IPS-20b (cell line): ENCODE measurements at regions not wholly inside any gene's neighbourhood (a gene's known extent, or its start where the extent isn't known, plus 50 kb on each side); places are given as distances from the start of the nearest gene placed in this dataset.

Experiments
- H3K27ac ChIP-seq: one replicate; pipeline ENCODE4 v1.5.1; 2013; ENCODE audit warnings: low read length
- H3K27me3 ChIP-seq: 2 replicates; pipeline ENCODE4 v1.6.1; 2013; ENCODE audit warnings: mild to moderate bottlenecking, low read length, inconsistent platforms; ENCODE audit not compliant: insufficient read depth
- H3K36me3 ChIP-seq: 2 replicates; pipeline ENCODE4 v1.6.1; 2013; ENCODE audit warnings: low read depth, mild to moderate bottlenecking, inconsistent platforms, low read length, moderate library complexity; ENCODE audit not compliant: insufficient read depth
- H3K4me1 ChIP-seq: 2 replicates; pipeline ENCODE4 v1.6.1; 2013; ENCODE audit warnings: mild to moderate bottlenecking, control low read depth, inconsistent platforms, low read length, moderate library complexity; ENCODE audit not compliant: insufficient read depth
- H3K4me3 ChIP-seq: 2 replicates; pipeline ENCODE4 v1.5.1; 2013; ENCODE audit warnings: mild to moderate bottlenecking, low read length, inconsistent platforms
- H3K9ac ChIP-seq: 2 replicates; pipeline ENCODE4 v1.6.1; 2013; ENCODE audit warnings: low read depth, mild to moderate bottlenecking, inconsistent platforms, low read length, moderate library complexity
- H3K9me3 ChIP-seq: 2 replicates; pipeline ENCODE4 v1.6.1; 2013; ENCODE audit warnings: mild to moderate bottlenecking, low read depth, low read length, inconsistent platforms; ENCODE audit not compliant: insufficient read depth

DNA sequence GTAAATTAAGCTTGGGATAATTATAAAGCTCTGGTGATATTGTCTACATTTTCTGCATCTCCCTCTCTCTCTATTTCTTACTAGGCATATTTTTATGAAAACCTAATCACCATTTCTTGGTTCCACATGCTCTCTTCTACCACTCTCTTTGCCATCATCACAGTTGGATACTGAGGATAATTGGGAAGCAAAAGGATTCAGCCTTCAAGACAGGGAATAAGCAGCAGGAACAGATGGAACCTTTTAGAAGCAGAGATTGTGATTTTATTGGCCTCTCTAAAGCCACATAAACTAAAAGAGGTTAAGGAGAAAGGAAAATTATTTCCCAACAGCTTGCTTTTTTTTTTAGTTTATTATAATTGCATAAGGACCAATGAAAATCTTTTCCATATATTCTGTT is 226.3 kb upstream of the SPHKAP start:
- Histone ChIP-seq H3K27ac (no peak overlapping the region), H3K9me3 (no peaks in the 10 kb centered on the region), H3K4me1 (no peaks in the 10 kb centered on the region), H3K27me3 (no peaks in the 10 kb centered on the region), H3K4me3 (no peak overlapping the region), H3K36me3 (no peaks in the 10 kb centered on the region), H3K9ac (no peak overlapping the region)

- Histone ChIP-seq H3K27ac (no peak overlapping the region), H3K4me3 (no peak overlapping the region), H3K36me3 (no peaks in the 10 kb centered on the region), H3K27me3 (no peaks in the 10 kb centered on the region), H3K9me3 (peaks cover 25% of the 10 kb centered on the region), H3K4me1 (no peaks in the 10 kb centered on the region), H3K9ac (no peak overlapping the region)
Measured at GRCh38 chr2:228401065-228401912, 219.8 kb upstream of the SPHKAP start.

DNA sequence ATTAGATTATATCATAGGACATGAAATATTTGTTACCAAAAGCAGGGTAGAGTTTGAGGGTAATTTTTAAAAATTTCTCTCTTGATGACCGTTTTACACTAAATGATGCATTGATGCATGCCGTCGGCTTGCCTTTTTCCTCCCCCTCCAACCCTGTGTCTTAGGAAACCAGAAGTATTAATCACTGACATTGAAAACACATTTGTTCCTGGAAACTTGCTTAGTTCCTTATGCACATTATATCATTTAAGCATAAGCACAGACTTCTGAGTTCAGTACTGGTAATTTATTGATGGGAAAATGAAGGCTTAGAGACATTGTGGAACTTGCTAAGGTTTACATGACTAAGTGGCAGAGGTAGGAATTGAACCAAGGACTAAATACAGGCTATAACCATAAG is 206.3 kb upstream of the SPHKAP start:
- Histone ChIP-seq H3K9me3 (no peaks in the 10 kb centered on the region; the same call in none of the 2 replicates), H3K27ac (no peak overlapping the region), H3K36me3 (no peaks in the 10 kb centered on the region), H3K9ac (no peak overlapping the region), H3K4me3 (no peak overlapping the region), H3K4me1 (no peaks in the 10 kb centered on the region), H3K27me3 (no peaks in the 10 kb centered on the region)

DNA sequence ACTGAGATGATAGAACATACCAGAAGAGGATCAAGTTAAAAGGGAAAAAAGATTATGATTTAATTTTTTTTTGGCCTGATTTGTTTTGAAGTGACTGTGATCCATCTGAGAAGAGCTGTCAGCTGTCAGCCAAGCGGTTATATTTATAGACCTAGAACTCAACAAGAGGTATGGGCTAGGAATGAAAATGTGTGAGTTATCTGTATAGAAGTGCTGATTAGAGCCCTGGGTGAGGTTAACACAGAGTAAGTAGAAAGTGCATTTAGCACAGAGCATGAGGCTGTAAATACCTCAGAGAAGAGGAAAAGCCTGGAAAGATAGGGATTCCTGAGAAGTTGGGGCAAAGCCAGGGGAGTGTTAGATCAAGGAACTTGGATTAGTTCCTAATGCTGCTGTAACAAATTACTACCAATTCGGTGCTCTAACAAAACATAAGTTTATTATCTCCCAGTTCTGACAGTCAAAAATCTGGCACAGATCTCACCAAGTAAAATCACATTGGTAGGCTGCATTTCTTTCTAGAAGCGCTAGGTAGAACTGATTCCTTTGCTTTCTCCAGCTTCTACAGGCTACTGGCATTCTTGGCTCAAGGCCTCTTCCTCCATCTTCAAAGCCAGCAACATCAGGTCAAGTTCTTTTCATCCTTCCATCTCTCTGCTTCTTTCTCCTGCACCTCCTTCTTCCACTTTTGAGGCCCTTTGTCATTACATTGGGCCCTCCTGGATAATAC is 197.4 kb upstream of the SPHKAP start:
- no peak overlapping the region for H3K4me3 ChIP-seq
- H3K9me3 ChIP-seq = no peaks in the 10 kb centered on the region
- H3K4me1 ChIP-seq = no peaks in the 10 kb centered on the region
- no peaks in the 10 kb centered on the region for H3K36me3 ChIP-seq
- H3K9ac ChIP-seq = no peak overlapping the region
- no peak overlapping the region for H3K27ac ChIP-seq
- no peaks in the 10 kb centered on the region for H3K27me3 ChIP-seq

DNA sequence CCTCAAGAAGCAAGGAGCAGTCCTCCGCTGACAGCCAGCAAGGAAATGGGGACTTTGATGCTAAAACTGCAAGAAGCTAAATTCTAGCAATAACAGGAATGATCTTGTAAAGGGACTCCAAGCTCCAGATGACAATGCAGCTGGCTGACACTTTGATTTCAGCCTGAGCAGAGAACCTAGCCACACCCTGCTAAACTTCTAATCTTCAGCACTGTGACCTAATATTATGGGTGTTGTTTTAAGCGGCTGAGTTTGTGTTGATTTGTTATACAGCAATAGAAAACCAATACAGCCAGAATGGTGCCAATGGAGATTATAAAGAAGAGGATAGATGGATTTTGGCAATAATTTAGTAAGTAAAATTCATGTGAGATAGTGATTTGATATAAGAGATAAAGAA is 196.7 kb upstream of the SPHKAP start:
- Histone ChIP-seq H3K36me3 (no peaks in the 10 kb centered on the region), H3K9ac (no peak overlapping the region), H3K27ac (no peak overlapping the region), H3K9me3 (no peaks in the 10 kb centered on the region), H3K4me1 (no peaks in the 10 kb centered on the region), H3K27me3 (no peaks in the 10 kb centered on the region), H3K4me3 (no peak overlapping the region)

GRCh38 chr2:228377533-228377932 is 196.0 kb upstream of the SPHKAP start:
- no peaks in the 10 kb centered on the region for H3K4me1 ChIP-seq
- no peak overlapping the region for H3K27ac ChIP-seq
- H3K9ac ChIP-seq = no peak overlapping the region
- no peaks in the 10 kb centered on the region for H3K27me3 ChIP-seq
- no peak overlapping the region for H3K4me3 ChIP-seq
- no peaks in the 10 kb centered on the region for H3K9me3 ChIP-seq
- H3K36me3 ChIP-seq = no peaks in the 10 kb centered on the region

DNA sequence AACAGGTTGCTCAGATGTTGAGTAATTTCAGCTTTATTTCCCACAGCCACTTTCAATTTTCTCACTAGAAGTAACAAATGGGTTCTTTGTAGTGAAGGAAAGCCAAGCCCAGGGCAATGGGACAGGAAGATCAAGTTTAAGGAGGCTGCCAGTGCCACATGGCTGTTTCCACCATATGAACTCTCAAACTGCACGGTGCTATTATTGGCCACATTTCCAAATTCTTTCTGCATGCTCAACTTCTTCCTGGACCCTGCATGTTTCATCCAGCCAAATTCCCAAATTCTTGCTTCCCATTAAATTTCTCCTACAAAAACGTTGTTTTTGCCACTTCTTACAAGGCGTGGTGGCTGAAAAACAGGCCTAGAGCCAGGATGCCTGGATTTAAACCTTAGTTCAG is 193.3 kb upstream of the SPHKAP start:
- H3K27me3 ChIP-seq = no peaks in the 10 kb centered on the region

DNA sequence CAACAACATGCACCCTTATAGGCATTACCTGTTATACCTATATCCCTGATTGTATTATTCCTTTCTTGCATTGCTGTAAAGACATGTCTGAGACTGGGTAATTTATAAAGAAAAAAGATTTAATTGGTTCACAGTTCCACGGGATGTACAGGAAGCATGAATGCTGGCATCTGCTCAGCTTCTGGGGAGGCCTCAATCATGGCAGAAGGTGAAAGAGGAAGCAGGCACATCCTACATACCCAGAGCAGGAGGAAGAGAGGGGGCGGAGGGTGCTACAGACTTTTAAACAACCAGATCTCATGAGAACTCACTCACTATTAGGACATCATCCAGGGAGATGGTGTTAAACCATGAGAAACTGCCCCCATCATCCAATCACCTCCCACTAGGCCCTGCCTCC is 191.7 kb upstream of the SPHKAP start:
- Histone ChIP-seq H3K27ac (no peak overlapping the region), H3K4me1 (no peaks in the 10 kb centered on the region), H3K4me3 (no peak overlapping the region), H3K9me3 (no peaks in the 10 kb centered on the region), H3K9ac (no peak overlapping the region), H3K27me3 (no peaks in the 10 kb centered on the region), H3K36me3 (no peaks in the 10 kb centered on the region)

More for the DNA sequence above, 193.3 kb upstream of the SPHKAP start:
- no peaks in the 10 kb centered on the region for H3K36me3 ChIP-seq
- no peak overlapping the region for H3K9ac ChIP-seq
- no peak overlapping the region for H3K4me3 ChIP-seq
- no peaks in the 10 kb centered on the region for H3K4me1 ChIP-seq
- H3K9me3 ChIP-seq = no peaks in the 10 kb centered on the region
- H3K27ac ChIP-seq = no peak overlapping the region

- Histone ChIP-seq H3K9me3 (no peaks in the 10 kb centered on the region), H3K36me3 (no peaks in the 10 kb centered on the region), H3K27me3 (no peaks in the 10 kb centered on the region)
Measured at GRCh38 chr2:228372212-228372611, 190.7 kb upstream of the SPHKAP start.

DNA sequence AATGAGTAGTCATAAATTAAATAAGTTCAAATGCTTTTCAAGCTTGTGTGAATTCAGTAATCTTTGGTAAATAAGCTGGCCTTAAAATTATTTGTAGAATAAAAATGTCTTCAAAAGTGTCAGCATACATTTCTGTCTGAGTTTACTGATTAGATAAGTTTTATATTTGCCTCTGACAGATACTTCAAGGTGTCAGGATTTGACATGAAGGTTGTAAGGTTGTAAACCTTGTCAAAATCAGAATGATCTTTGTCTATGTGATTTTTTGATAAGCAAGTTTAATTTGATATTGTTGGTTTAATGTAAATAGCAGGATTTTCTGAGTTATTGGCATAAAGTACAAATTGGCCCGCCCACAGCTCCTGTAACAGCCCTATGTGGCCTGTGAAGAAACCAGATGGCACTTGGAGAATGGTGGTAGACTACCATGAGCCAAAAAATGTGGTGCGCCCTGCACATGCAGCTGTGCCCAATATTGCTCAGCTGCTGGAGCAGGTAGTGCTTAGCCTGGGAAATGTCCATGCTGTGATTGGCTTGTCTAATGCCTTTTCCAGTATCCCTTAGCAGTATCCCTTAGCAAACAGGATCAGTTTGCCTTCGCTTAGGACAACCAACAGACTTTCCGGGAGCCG is 188.0 kb upstream of the SPHKAP start:
- H3K27ac ChIP-seq = no peak overlapping the region
- H3K9ac ChIP-seq = no peak overlapping the region
- no peaks in the 10 kb centered on the region for H3K4me1 ChIP-seq
- no peaks in the 10 kb centered on the region for H3K9me3 ChIP-seq
- no peaks in the 10 kb centered on the region for H3K36me3 ChIP-seq
- no peaks in the 10 kb centered on the region for H3K27me3 ChIP-seq
- H3K4me3 ChIP-seq = no peak overlapping the region

More at GRCh38 chr2:228372212-228372611, 190.7 kb upstream of the SPHKAP start:
- Histone ChIP-seq H3K27ac (no peak overlapping the region), H3K9ac (no peak overlapping the region), H3K4me1 (no peaks in the 10 kb centered on the region), H3K4me3 (no peak overlapping the region)

DNA sequence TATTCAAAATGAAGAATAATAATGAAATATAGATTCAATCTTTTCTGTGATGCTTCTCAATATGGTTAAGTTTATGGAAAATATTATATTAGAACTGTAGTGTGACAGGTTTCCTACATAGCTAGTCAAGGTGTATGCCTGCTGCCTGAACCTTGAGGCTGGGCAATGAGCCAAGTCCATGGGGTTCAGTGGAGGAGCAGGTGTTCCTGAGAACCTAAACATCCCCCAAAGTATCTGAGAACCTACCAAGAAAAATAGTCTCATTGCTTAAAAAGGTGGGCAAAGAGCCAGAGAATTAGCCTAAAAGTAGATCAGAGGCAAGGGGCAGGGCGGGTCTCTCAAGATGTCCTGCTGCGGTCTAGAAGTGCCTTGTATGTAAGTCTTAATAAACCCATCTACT is 185.9 kb upstream of the SPHKAP start:
- Histone ChIP-seq H3K9ac (no peak overlapping the region), H3K4me3 (no peak overlapping the region), H3K4me1 (no peaks in the 10 kb centered on the region), H3K36me3 (no peaks in the 10 kb centered on the region), H3K27ac (no peak overlapping the region), H3K9me3 (no peaks in the 10 kb centered on the region), H3K27me3 (no peaks in the 10 kb centered on the region)

- Histone ChIP-seq H3K9ac (no peak overlapping the region), H3K4me3 (no peak overlapping the region), H3K27ac (no peak overlapping the region), H3K27me3 (no peaks in the 10 kb centered on the region), H3K9me3 (no peaks in the 10 kb centered on the region), H3K4me1 (no peaks in the 10 kb centered on the region), H3K36me3 (no peaks in the 10 kb centered on the region)
Measured at GRCh38 chr2:228359473-228359872, 178.0 kb upstream of the SPHKAP start.
